HepG2 (cell line): ENCODE measurements at regions not wholly inside any gene's neighbourhood (a gene's known extent, or its start where the extent isn't known, plus 50 kb on each side); places are given as distances from the start of the nearest gene placed in this dataset.

Source experiments
- ATAC-seq: fragments of 200-7000 bp; cut with Tn5 transposase; 3 replicates; pipeline ENCODE4 v1.9.1; 2020; ENCODE audit warnings: mild to moderate bottlenecking, moderate library complexity
- BruUV-seq: library from RNA; stranded (reverse); fragments of 400-500 nt; replicated peaks from 2 replicates; lab custom pipeline; 2021; lab: Mats Ljungman, UMichigan
- CTCF ChIA-PET: fragments of 300-600 bp; formaldehyde crosslinking; extraction: SDS; loops from one replicate; lab custom pipeline; 2021; ENCODE audit warnings: low total read pairs, inconsistent platforms, low intra/inter-chr PET ratio; lab: Yijun Ruan, JAX
- POLR2A ChIA-PET: fragments of 350-600 bp; sonication (Branson Sonifier 250); formaldehyde crosslinking; loops from one replicate; lab custom pipeline; 2020; ENCODE audit warnings: antibody characterized with exemption, inconsistent platforms; lab: Yijun Ruan, JAX
- DNase-seq: peaks from one replicate; pipeline ENCODE4 v3.0.0-alpha.2; 2015; ENCODE audit warnings: low spot score
- FAIRE-seq: peaks from 3 replicates; lab custom pipeline; 2011; peaks lifted over from hg19 to GRCh38; lab: Jason Lieb, UNC
- H2AFZ ChIP-seq: one replicate; pipeline ENCODE4 v1.6.1; 2011; ENCODE audit warnings: low read length, inconsistent platforms
- H3K27ac ChIP-seq: fragments of 300-600 bp; 3 replicates; pipeline ENCODE4 v1.8.0; 2011; ENCODE audit warnings: mixed run types, mild to moderate bottlenecking, mixed read lengths, low read length, inconsistent platforms; ENCODE audit not compliant: insufficient read depth; ENCODE audit errors: extremely low read length
- H3K27me3 ChIP-seq, 2 experiments: fragments of 200-600 bp in 1 of 2; 2 replicates in 1 of 2; 3 replicates in 1 of 2; pipeline versions ENCODE4 v1.6.0 to v1.8.0; 2011; ENCODE audit warnings: low read length in 2 of 2, mild to moderate bottlenecking in 2 of 2, moderate library complexity in 2 of 2, inconsistent platforms in 1 of 2; ENCODE audit not compliant: insufficient read depth in 2 of 2, control insufficient read depth in 1 of 2
- H3K36me3 ChIP-seq, 2 experiments: fragments of 200-600 bp in 1 of 2; replicated peaks in 1 of 2; 2 replicates in 1 of 2; 3 replicates in 1 of 2; pipeline versions ENCODE4 v1.5.1 to v1.8.0; 2011; ENCODE audit warnings: low read length in 2 of 2, inconsistent platforms in 1 of 2; ENCODE audit not compliant: insufficient read depth in 2 of 2, control insufficient read depth in 1 of 2
- H3K4me1 ChIP-seq: 2 replicates; pipeline ENCODE4 v1.5.1; 2012; ENCODE audit warnings: low read length, inconsistent platforms; ENCODE audit not compliant: insufficient read depth
- H3K4me2 ChIP-seq: 2 replicates; pipeline ENCODE4 v1.6.0; 2011; ENCODE audit warnings: low read depth, low read length, inconsistent platforms
- H3K4me3 ChIP-seq, 3 experiments: fragments of 200-600 bp in 1 of 3; sonication (generic), shearing (Covaris generic) in 1 of 3; replicated peaks in 1 of 3; 2 replicates each; pipeline ENCODE4 v1.5.1; 2011 to 2016; ENCODE audit warnings: low read length in 3 of 3, inconsistent platforms in 2 of 3, low read depth in 2 of 3, mild to moderate bottlenecking in 2 of 3, control low read depth in 1 of 3, mixed read lengths in 1 of 3; ENCODE audit not compliant: insufficient read depth in 1 of 3
- H3K79me2 ChIP-seq: one replicate; pipeline ENCODE4 v1.6.1; 2011; ENCODE audit warnings: low read length, inconsistent platforms; ENCODE audit not compliant: insufficient read depth
- H3K9ac ChIP-seq: 2 replicates; pipeline ENCODE4 v1.6.0; 2011; ENCODE audit warnings: mild to moderate bottlenecking, low read depth, low read length, inconsistent platforms; ENCODE audit not compliant: insufficient read depth
- H3K9me3 ChIP-seq: 2 replicates; pipeline ENCODE4 v1.5.1; 2012; ENCODE audit warnings: mild to moderate bottlenecking, low read length
- H4K20me1 ChIP-seq: 2 replicates; pipeline ENCODE4 v1.6.0; 2011; ENCODE audit warnings: inconsistent platforms, mild to moderate bottlenecking, low read length, moderate library complexity; ENCODE audit not compliant: insufficient read depth
- ARNT2 ChIP-seq: sonication (generic); formaldehyde crosslinking; IDR thresholded peaks from 2 replicates; pipeline ENCODE4 v1.8.0; 2022; ENCODE audit warnings: mild to moderate bottlenecking, low read depth, missing genetic modification reagents, moderate library complexity
- BORCS8-MEF2B ChIP-seq: sonication (generic); formaldehyde crosslinking; IDR thresholded peaks from 2 replicates; pipeline ENCODE4 v1.8.0; 2022; ENCODE audit warnings: mild to moderate bottlenecking, missing genetic modification reagents
- KAT8 ChIP-seq: IDR thresholded peaks from 2 replicates; pipeline ENCODE4 v1.6.1; 2016; ENCODE audit warnings: missing genetic modification reagents, missing compliant biosample characterization
- KMT2B ChIP-seq: IDR thresholded peaks from 2 replicates; pipeline ENCODE4 v1.6.1; 2016; ENCODE audit warnings: missing genetic modification reagents, missing compliant biosample characterization
- NFKB2 ChIP-seq: sonication (generic); formaldehyde crosslinking; IDR thresholded peaks from 2 replicates; pipeline ENCODE4 v1.4.0; 2020; ENCODE audit warnings: missing genetic modification reagents, borderline replicate concordance
- SOX6 ChIP-seq, 2 experiments: fragments of 450-650 bp in 1 of 2; sonication (generic) in 1 of 2; formaldehyde crosslinking in 1 of 2; IDR thresholded peaks; 2 replicates each; pipeline versions ENCODE4 v1.4.0 to v1.6.1; 2017 to 2020; ENCODE audit warnings: antibody characterized with exemption in 1 of 2, mild to moderate bottlenecking in 1 of 2, missing genetic modification reagents in 1 of 2
- TCF7 ChIP-seq: sonication (generic); IDR thresholded peaks from 2 replicates; pipeline ENCODE4 v1.6.1; 2016; ENCODE audit warnings: antibody characterized with exemption, low read depth
- ZNF784 ChIP-seq: sonication (generic); formaldehyde crosslinking; IDR thresholded peaks from 2 replicates; pipeline ENCODE4 v1.5.1; 2020; ENCODE audit warnings: missing genetic modification reagents, mild to moderate bottlenecking, borderline replicate concordance
- WGBS: methylation state at CpG from one replicate; pipeline ENCODE4 v1.1.6; 2017; ENCODE audit warnings: low lambda C conversion rate; 5-methylcytosine and 5-hydroxymethylcytosine counted together
- in situ Hi-C: cut with HindIII; loops from 2 replicates; pipeline ENCODE4 v1.10.0; 2017; ENCODE audit warnings: low pct_unique_long_range_greater_than_20kb; ENCODE audit not compliant: extremely low pct_ligation_motif_present
- intact Hi-C: fragments of 100-400 bp; cut with micrococcal nuclease; formaldehyde crosslinking; loops from one replicate; pipeline ENCODE4 v1.10.0; 2022; ENCODE audit not compliant: unreplicated experiment
- TF ChIP-seq, protein P1 (sequence below): sonication (generic); formaldehyde crosslinking; IDR thresholded peaks from 2 replicates; pipeline ENCODE4 v1.4.0; 2020; ENCODE audit warnings: missing genetic modification reagents, borderline replicate concordance

- intact Hi-C loops, result no loop called here
Measured at GRCh38 chr3:34296796-34297195, 498.4 kb downstream of the PDCD6IP start.

DNA sequence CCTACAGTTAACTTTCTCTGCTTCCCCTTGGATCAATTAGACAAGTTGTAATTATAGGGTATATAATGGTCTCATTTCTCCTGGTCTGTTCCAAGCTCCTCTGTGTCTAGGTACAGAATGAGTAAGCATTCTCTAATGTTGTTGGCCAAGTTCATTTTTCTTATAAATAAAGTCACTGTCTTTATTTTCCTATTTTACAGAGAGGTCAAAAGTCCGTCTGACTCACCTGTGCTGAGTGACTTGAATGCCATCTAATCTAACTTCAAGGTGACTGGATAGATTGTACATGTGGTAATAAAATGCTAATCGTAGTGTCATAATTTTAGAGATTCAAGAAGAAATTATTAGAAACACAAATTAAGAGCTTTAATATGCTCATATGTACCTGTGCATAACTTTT is 500.2 kb downstream of the PDCD6IP start:
- no peak for DNase-seq
- no peaks in the 10 kb centered on the region for H3K79me2 ChIP-seq
- CTCF ChIA-PET, result no interaction called here
- no TSS peak for BruUV-seq
- intact Hi-C loops (no loop called here), in situ Hi-C loops (no loop called here)
- no peak overlapping the region for H3K9ac ChIP-seq
- POLR2A ChIA-PET, result no interaction called here
- H3K9me3 ChIP-seq, result no peaks in the 10 kb centered on the region
- no peak overlapping the region for H3K4me2 ChIP-seq
- WGBS, result 15% methylated on average over 2 of the region's 2 CpGs
- no peaks in the 10 kb centered on the region for H3K27me3 ChIP-seq
- no peaks in the 10 kb centered on the region for H4K20me1 ChIP-seq
- no peak for TF ChIP-seq BORCS8-MEF2B
- no peak overlapping the region for H3K4me3 ChIP-seq
- no peak overlapping the region for H3K27ac ChIP-seq
- no peaks in the 10 kb centered on the region for H3K36me3 ChIP-seq
- no peaks in the 10 kb centered on the region for H3K4me1 ChIP-seq
- no peak overlapping the region for H2AFZ ChIP-seq
- no peak for ATAC-seq
- FAIRE-seq, result no peak

More at GRCh38 chr3:34296796-34297195, 498.4 kb downstream of the PDCD6IP start:
- no peak overlapping the region for H2AFZ ChIP-seq
- H3K27me3 ChIP-seq, result no peaks in the 10 kb centered on the region
- H3K4me2 ChIP-seq, result no peak overlapping the region
- ChIA-PET CTCF (no interaction called here), POLR2A (no interaction called here)
- H3K9me3 ChIP-seq, result no peaks in the 10 kb centered on the region
- DNase-seq (no peak), ATAC-seq (no peak), FAIRE-seq (no peak)
- no peak overlapping the region for H3K9ac ChIP-seq
- no TSS peak for BruUV-seq
- H3K27ac ChIP-seq, result no peak overlapping the region
- 46% methylated on average over 4 of the region's 4 CpGs for WGBS
- H4K20me1 ChIP-seq, result no peaks in the 10 kb centered on the region
- TF ChIP-seq ZNF784 (CRISPR knock-in tag) (no peak), ARNT2 (CRISPR knock-in tag) (no peak), KMT2B (CRISPR knock-in tag) (no peak), NFKB2 (CRISPR knock-in tag) (no peak), TCF7 (no peak), KAT8 (no peak), SOX6 (IDR thresholded peaks at IDR 0.05) (no peak), SOX6 (CRISPR knock-in tag; IDR thresholded peaks at IDR 0.05) (no peak)
- TF ChIP-seq, protein P1, sequence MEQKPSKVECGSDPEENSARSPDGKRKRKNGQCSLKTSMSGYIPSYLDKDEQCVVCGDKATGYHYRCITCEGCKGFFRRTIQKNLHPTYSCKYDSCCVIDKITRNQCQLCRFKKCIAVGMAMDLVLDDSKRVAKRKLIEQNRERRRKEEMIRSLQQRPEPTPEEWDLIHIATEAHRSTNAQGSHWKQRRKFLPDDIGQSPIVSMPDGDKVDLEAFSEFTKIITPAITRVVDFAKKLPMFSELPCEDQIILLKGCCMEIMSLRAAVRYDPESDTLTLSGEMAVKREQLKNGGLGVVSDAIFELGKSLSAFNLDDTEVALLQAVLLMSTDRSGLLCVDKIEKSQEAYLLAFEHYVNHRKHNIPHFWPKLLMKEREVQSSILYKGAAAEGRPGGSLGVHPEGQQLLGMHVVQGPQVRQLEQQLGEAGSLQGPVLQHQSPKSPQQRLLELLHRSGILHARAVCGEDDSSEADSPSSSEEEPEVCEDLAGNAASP (CRISPR knock-in tag), result no peak
- in situ Hi-C loops, result no loop called here
- H3K4me3 ChIP-seq, result no peak overlapping the region
- H3K4me1 ChIP-seq, result no peaks in the 10 kb centered on the region
- H3K36me3 ChIP-seq, result no peaks in the 10 kb centered on the region
- H3K79me2 ChIP-seq, result no peaks in the 10 kb centered on the region
